Ovary (tissue), 3 donors: ENCODE measurements at regions not wholly inside any gene's neighbourhood (a gene's known extent, or its start where the extent isn't known, plus 50 kb on each side); places are given as distances from the start of the nearest gene placed in this dataset.

Experiments
- POLR2A ChIP-seq: fragments of 450-650 bp; IDR thresholded peaks from one replicate; pipeline ENCODE4 v1.6.1; 2017; ENCODE audit warnings: antibody characterized with exemption, mild to moderate bottlenecking, moderate library complexity
- TF ChIP-seq, protein P1 (sequence below), 3 donors: fragments of 450-650 bp in 2 of 3; fragments of 200-600 bp in 1 of 3; IDR thresholded peaks; one replicate each; pipeline versions ENCODE4 v1.5.1 to v1.8.0; 2016 to 2022; ENCODE audit warnings: antibody characterized with exemption in 3 of 3, mild to moderate bottlenecking in 1 of 3
- donor health status: DM: no; HTN: no; CAD: no.

DNA sequence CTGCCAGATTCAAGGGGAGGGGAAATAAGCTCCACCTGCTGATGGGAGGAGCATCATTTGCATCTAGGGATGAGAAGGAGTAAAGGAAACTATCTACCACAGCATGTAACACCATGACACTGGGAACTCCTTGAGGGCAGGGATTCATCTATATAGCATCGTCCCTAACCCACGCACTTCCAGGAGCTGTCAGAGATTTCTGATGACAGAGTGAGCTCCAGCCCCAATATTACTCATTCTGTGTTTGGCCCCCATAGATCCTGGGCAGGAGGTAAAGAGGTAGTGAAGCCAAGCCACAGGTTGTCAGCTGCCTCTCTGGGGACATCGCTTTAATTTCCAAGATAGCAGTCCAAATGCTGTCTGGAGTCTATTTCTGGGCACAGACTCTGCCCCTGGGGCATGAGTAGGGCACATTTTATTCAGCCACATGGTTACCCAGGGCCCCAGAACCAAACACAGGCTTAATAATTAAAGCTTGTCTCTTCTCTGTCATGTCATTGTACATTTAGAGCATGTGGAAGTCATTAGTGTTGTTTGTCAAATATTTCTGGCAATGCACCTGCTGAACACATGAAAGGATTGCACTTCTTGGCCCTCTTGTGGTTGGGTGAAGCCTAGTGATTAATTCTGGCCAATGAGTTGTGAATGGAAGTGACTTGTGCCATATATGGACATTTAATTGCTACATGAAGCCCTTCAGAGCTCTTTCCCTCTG lies 105.9 kb upstream of the POU3F1 start:
- TF ChIP-seq, protein P1, sequence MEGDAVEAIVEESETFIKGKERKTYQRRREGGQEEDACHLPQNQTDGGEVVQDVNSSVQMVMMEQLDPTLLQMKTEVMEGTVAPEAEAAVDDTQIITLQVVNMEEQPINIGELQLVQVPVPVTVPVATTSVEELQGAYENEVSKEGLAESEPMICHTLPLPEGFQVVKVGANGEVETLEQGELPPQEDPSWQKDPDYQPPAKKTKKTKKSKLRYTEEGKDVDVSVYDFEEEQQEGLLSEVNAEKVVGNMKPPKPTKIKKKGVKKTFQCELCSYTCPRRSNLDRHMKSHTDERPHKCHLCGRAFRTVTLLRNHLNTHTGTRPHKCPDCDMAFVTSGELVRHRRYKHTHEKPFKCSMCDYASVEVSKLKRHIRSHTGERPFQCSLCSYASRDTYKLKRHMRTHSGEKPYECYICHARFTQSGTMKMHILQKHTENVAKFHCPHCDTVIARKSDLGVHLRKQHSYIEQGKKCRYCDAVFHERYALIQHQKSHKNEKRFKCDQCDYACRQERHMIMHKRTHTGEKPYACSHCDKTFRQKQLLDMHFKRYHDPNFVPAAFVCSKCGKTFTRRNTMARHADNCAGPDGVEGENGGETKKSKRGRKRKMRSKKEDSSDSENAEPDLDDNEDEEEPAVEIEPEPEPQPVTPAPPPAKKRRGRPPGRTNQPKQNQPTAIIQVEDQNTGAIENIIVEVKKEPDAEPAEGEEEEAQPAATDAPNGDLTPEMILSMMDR (IDR thresholded peaks at IDR 0.05): no peak
- TF ChIP-seq POLR2A: no peak
